Nephron progenitor cell (in vitro differentiated cells): ENCODE measurements at regions not wholly inside any gene's neighbourhood (a gene's known extent, or its start where the extent isn't known, plus 50 kb on each side); places are given as distances from the start of the nearest gene placed in this dataset.

Experiments
- DNase-seq: peaks from one replicate; pipeline ENCODE4 v3.0.0; 2021
- H3K27ac Mint-ChIP-seq: 2 replicates; pipeline ENCODE4 v1.8.0; 2021; ENCODE audit warnings: mild to moderate bottlenecking, moderate library complexity, mixed read lengths
- H3K27me3 Mint-ChIP-seq: 2 replicates; pipeline ENCODE4 v1.8.0; 2021; ENCODE audit warnings: mild to moderate bottlenecking, low read depth, mixed read lengths; ENCODE audit not compliant: poor library complexity
- H3K36me3 Mint-ChIP-seq: 2 replicates; pipeline ENCODE4 v1.8.0; 2021; ENCODE audit warnings: low read depth, mixed read lengths
- H3K4me1 Mint-ChIP-seq: 2 replicates; pipeline ENCODE4 v1.8.0; 2021; ENCODE audit warnings: mixed read lengths
- H3K4me3 Mint-ChIP-seq: 2 replicates; pipeline ENCODE4 v1.8.0; 2021; ENCODE audit warnings: mild to moderate bottlenecking, moderate library complexity, mixed read lengths
- H3K9me3 Mint-ChIP-seq: 2 replicates; pipeline ENCODE4 v1.8.0; 2021; ENCODE audit warnings: mild to moderate bottlenecking, moderate library complexity, mixed read lengths
- TF ChIP-seq, protein P1 (sequence below): fragments of 200-600 bp; sonication (generic); IDR thresholded peaks from 2 replicates; pipeline ENCODE4 v1.5.0; 2021; ENCODE audit warnings: antibody characterized with exemption

DNA sequence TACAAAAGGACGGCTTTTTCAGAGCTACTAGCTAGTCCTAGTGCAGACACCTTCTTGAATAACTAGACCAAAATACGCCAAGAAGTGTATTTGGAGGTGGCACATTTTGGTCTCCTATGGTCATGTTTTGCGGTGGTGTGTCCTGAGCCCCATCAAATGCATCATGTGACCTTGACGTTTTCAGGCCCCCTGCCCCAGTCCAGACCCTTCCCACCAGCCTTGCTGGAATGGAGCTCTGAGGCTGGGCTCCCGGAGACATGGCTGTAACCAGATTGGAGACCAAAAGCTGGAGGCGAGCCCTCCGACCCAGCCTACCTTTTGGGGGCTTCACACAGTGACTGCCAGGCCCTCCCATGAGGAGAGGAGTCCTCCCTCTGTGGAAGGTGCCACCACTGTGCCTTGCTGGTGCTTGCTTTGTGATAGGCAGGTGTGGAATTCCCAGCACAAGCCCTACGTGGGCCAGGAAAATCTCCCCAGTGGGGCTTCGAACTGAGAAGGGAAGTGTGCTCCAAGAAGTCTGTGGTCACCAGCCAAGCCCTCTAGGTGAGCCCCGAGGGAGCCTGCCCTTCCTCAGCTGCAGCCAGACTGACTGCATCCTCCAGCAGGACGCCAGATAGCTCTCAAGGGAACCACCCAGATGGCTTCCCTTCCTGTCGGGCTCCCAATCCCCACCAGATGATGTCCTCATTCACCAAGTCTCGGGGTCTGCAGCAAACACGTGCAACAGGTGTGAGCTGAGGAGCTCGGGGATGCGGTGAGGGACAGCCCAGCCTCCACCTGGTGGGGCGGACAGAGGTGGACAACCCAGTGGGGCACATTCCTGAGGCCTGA is 126.2 kb downstream of the ASB7 start:
- DNase-seq = no peak
- peaks cover 12% of the 10 kb centered on the region for H3K27me3 Mint-ChIP-seq
- H3K4me1 Mint-ChIP-seq = peaks cover 40% of the 10 kb centered on the region
- H3K27ac Mint-ChIP-seq = no peak overlapping the region
- TF ChIP-seq, protein P1, sequence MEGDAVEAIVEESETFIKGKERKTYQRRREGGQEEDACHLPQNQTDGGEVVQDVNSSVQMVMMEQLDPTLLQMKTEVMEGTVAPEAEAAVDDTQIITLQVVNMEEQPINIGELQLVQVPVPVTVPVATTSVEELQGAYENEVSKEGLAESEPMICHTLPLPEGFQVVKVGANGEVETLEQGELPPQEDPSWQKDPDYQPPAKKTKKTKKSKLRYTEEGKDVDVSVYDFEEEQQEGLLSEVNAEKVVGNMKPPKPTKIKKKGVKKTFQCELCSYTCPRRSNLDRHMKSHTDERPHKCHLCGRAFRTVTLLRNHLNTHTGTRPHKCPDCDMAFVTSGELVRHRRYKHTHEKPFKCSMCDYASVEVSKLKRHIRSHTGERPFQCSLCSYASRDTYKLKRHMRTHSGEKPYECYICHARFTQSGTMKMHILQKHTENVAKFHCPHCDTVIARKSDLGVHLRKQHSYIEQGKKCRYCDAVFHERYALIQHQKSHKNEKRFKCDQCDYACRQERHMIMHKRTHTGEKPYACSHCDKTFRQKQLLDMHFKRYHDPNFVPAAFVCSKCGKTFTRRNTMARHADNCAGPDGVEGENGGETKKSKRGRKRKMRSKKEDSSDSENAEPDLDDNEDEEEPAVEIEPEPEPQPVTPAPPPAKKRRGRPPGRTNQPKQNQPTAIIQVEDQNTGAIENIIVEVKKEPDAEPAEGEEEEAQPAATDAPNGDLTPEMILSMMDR = no peak
- H3K4me3 Mint-ChIP-seq = no peak overlapping the region
- H3K9me3 Mint-ChIP-seq = no peaks in the 10 kb centered on the region
- no peaks in the 10 kb centered on the region for H3K36me3 Mint-ChIP-seq

GRCh38 chr15:100729461-100729860 is 127.1 kb downstream of the ASB7 start:
- H3K27ac Mint-ChIP-seq = no peak overlapping the region

GRCh38 chr15:100730129-100730528 is 127.7 kb downstream of the ASB7 start:
- peaks cover 5% of the 10 kb centered on the region for H3K9me3 Mint-ChIP-seq
- H3K4me3 Mint-ChIP-seq = no peak overlapping the region
- peaks cover 37% of the 10 kb centered on the region for H3K4me1 Mint-ChIP-seq
- TF ChIP-seq, protein P1 = no peak
- peaks cover 12% of the 10 kb centered on the region for H3K27me3 Mint-ChIP-seq
- H3K27ac Mint-ChIP-seq = no peak overlapping the region
- no peak for DNase-seq
- no peaks in the 10 kb centered on the region for H3K36me3 Mint-ChIP-seq

More at GRCh38 chr15:100729461-100729860, 127.1 kb downstream of the ASB7 start:
- Mint-ChIP-seq H3K4me1 (peaks cover 40% of the 10 kb centered on the region), H3K27me3 (peaks cover 12% of the 10 kb centered on the region), H3K4me3 (no peak overlapping the region), H3K36me3 (no peaks in the 10 kb centered on the region), H3K9me3 (peaks cover 5% of the 10 kb centered on the region)
- TF ChIP-seq, protein P1 = no peak
- DNase-seq = no peak

GRCh38 chr15:100730655-100731266 is 128.4 kb downstream of the ASB7 start:
- TF ChIP-seq, protein P1 = no peak
- Mint-ChIP-seq H3K9me3 (peaks cover 5% of the 10 kb centered on the region), H3K27me3 (peaks cover 12% of the 10 kb centered on the region), H3K4me3 (no peak overlapping the region), H3K4me1 (peaks cover 31% of the 10 kb centered on the region), H3K27ac (no peak overlapping the region), H3K36me3 (no peaks in the 10 kb centered on the region)
- no peak for DNase-seq

DNA sequence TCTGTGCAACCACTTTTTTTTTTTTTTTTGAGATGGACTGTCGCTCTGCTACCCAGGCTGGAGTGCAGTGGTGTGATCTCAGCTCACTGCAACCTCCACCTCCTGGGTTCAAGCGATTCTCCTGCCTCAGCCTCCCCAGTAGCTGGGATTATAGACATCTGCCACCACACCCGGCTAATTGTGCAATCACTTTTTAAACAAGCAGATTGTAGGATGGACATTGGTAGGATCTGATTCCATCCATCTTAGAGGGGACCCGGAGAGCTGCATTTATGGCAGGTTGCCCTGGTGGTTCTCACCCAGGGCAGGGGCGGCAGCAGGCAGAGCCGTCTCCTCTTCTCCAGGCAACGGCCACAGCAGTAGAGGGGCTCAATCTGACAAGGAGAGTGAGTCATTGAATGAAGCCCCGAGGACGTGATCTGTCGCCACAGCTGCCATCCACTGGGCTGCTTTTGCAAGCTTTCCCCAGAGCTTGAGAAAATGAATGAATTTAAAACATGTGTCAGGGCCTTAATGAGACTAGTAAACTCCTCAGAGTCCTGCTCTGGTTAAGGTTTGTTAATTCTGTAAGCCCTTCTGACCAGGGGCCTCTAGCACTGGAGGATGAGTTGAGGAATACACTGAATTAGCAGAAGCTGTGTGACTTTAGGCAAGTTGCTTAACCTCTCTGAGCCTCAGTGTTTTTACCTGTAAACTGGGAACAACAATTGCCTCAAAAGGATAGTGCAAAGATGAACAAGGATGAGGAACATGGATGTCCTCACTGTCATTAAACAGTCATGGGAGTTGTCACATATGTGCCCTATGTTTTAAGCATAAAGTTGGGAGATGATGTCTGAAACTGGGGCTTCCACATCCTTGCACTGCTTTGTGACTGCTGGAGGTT is 129.1 kb downstream of the ASB7 start:
- no peak overlapping the region for H3K27ac Mint-ChIP-seq
- DNase-seq = no peak
- no peak overlapping the region for H3K4me3 Mint-ChIP-seq
- peaks cover 24% of the 10 kb centered on the region for H3K4me1 Mint-ChIP-seq
- peaks cover 5% of the 10 kb centered on the region for H3K9me3 Mint-ChIP-seq
- no peaks in the 10 kb centered on the region for H3K36me3 Mint-ChIP-seq
- TF ChIP-seq, protein P1 = no peak
- peaks cover 12% of the 10 kb centered on the region for H3K27me3 Mint-ChIP-seq
